HT-29 (cell line): ENCODE measurements at regions not wholly inside any gene's neighbourhood (a gene's known extent, or its start where the extent isn't known, plus 50 kb on each side); places are given as distances from the start of the nearest gene placed in this dataset. TPM values are rescaled to one million over a fixed set of nuclear protein-coding genes. Genes with fewer than 3 reads are reported as not detected.

Experiments used
- DNase-seq: peaks from one replicate; pipeline ENCODE4 v3.0.0-alpha.2; 2015; ENCODE audit warnings: low spot score
- small RNA-seq: library from RNA; depleted of rRNA; stranded (forward); fragments of <200 nt; gene quantifications from one replicate; pipeline ENCODE3, GENCODE V24; 2014

- DNase-seq = no peak
These were observed 264.3 kb downstream of the ZEB1 start for GRCh38 chr10:31583293-31583692.

- DNase-seq = peak; percentile 72
These were observed 263.5 kb downstream of the ZEB1 start for GRCh38 chr10:31582365-31583052.

- DNase-seq = no peak
These were observed 262.8 kb downstream of the ZEB1 start for GRCh38 chr10:31581741-31582323.

- DNase-seq = no peak
These were observed 261.6 kb downstream of the ZEB1 start for GRCh38 chr10:31580646-31581045.

Small RNA genes lying in the stretch of these regions (small RNA-seq; reads per million reads assigned to genes)
- not detected for gene AL161935.2
